ENCODE measurements at regions not wholly inside any gene's neighbourhood (a gene's known extent, or its start where the extent isn't known, plus 50 kb on each side); places are given as distances from the start of the nearest gene placed in this dataset.

DNA sequence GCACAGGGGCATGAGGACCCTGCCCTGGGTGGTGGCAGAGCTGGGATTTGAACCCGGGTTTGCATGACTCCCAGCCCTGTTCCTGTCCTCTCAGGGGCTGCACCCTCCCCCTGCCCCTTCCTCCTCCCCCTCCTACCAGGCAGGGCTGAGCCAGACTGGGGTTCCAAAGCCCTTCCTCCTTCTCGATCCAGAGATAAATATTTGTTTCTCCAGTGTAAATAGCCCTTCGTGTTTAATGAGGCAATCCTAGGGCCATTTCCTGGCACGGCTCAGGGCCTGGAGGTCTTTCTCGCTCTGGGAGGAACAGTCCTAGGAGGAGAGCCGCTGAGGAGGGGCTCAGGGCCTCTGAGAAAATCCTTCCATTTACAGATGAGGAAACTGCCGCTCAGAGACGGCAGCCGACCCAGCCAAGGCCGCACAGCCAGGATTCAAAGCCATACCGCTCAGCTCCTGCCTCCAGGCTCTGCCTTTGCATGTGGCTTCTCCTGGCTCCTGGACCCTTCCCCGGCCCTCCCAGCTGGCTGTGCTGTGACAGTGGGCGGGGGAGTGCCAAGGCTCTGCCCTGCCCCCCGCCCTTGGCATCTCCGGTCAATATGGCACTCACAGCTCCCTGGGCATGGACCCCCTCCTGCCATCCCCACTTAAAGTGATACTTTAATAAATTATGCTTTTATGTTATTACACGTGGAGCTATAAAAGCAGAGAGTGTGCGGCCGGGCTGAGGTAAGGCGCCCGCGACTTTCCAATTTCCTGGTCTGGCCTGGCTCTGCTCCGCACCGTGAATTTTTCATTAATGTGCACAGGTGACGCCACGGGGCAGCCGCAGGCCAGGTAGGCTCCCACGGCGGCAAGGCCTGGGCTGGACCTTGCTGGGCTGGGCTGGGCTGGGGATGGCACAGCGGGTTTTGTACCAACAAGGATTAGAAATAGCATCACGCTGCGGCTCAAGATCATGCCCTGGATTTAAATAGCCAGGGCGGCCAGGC, 114.7 kb upstream of the WNT4 start:
- no peak for DNase-seq (ENCODE audit: extremely low spot score)
- Histone ChIP-seq H3K27ac (ENCODE audit: low read depth) (peak overlapping the region; percentile 40), H3K4me3 (ENCODE audit: low read depth, low read length) (no peak overlapping the region), H3K4me1 (ENCODE audit: insufficient read depth) (no peaks in the 10 kb centered on the region), H3K36me3 (ENCODE audit: insufficient read depth) (no peaks in the 10 kb centered on the region)
- WGBS = 72% methylated on average over 32 of the region's 32 CpGs

DNA sequence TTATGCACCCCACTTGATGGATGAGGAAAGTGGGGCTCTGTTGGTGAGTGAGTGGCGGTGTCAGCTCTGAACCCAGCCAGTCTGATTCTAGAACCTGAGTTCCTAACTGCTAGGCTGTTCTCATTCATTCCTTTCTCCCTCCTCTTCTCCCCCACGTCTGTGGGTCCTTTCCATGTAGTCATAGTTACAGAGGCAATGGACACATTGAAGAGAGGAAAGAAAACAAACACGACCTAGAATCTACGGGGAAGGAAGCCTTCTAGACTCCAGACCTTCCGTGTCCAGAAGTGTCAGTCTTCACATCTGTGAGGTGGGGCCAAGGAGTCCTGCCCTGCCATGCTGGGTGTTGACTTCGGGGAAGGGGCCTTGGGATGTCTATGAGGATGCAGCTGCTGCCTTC, 115.8 kb upstream of the WNT4 start:
- no peaks in the 10 kb centered on the region for H3K4me1 ChIP-seq (ENCODE audit: insufficient read depth)
- H3K4me3 ChIP-seq (ENCODE audit: low read depth, low read length) = no peak overlapping the region
- no peaks in the 10 kb centered on the region for H3K36me3 ChIP-seq (ENCODE audit: insufficient read depth)
- DNase-seq (ENCODE audit: extremely low spot score) = no peak
- WGBS = 63% methylated on average over 6 of the region's 6 CpGs
- H3K27ac ChIP-seq (ENCODE audit: low read depth) = peak overlapping the region; percentile 61

DNA sequence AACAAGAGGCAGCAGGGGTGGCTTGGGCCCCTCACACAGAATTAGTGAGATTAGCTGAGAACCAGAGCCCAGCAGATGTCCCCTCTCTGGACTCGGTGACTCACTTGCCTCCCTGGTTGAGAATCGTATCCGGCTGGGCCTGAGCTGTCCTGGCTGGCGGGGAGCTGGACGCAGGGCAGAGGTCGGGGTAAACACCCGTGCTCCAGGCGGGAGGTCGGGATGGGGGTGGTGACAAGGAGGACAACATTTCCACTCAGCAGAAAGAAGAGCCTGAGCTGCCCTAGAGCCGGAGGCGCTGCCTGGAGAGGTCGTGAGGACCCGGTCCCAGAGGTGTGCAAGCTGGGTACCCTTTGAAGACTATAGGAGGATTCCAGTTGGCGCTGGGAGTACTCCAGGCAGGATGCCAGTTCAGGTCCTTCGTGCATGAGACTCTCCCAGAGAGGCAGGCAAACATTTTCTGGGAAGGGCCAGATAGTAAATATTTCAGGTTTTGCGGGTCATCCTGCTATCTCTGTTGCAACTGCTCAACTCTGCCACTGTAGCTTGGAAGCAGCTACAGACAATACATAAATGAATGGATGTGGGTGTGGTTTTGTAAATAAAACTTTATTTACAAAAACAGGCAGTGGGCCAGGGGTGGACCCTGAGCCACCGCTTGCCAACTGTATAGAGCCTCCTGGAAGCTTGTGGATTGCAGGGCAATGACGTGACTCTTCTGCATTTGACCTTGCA, 116.8 kb upstream of the WNT4 start:
- no peaks in the 10 kb centered on the region for H3K36me3 ChIP-seq (ENCODE audit: insufficient read depth)
- no peak overlapping the region for H3K4me3 ChIP-seq (ENCODE audit: low read depth, low read length)
- 45% methylated on average over 18 of the region's 18 CpGs for WGBS
- peak overlapping the region; percentile 61 for H3K27ac ChIP-seq (ENCODE audit: low read depth)
- no peak for DNase-seq (ENCODE audit: extremely low spot score)
- no peaks in the 10 kb centered on the region for H3K4me1 ChIP-seq (ENCODE audit: insufficient read depth)

GRCh38 chr1:22260860-22261432, 118.0 kb upstream of the WNT4 start:
- WGBS = 92% methylated on average over 21 of the region's 21 CpGs
- DNase-seq (ENCODE audit: extremely low spot score) = no peak
- H3K4me3 ChIP-seq (ENCODE audit: low read depth, low read length) = no peak overlapping the region
- no peak overlapping the region for H3K27ac ChIP-seq (ENCODE audit: low read depth)
- H3K36me3 ChIP-seq (ENCODE audit: insufficient read depth) = no peaks in the 10 kb centered on the region
- no peaks in the 10 kb centered on the region for H3K4me1 ChIP-seq (ENCODE audit: insufficient read depth)

DNA sequence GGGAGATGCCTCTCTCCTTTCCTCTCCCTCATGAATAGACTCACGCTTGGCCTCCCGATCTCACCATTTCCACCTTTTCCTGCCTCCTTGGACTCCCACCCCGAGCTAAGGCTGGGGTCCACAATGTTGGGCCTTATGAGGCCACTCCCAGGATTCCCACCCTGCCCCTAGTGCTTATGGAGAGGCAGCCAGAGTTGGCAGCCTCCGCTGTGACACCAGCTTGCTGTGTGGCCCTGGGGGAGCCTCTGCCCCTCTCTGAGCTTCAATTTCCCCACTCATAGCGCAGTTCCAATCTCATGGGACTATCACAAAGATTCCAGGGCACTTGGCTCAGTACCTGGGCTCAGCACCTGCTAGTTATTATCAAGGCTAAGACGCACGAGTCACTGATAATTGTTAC, 118.7 kb upstream of the WNT4 start:
- no peaks in the 10 kb centered on the region for H3K4me1 ChIP-seq (ENCODE audit: insufficient read depth)
- no peaks in the 10 kb centered on the region for H3K36me3 ChIP-seq (ENCODE audit: insufficient read depth)
- H3K4me3 ChIP-seq (ENCODE audit: low read depth, low read length) = no peak overlapping the region
- H3K27ac ChIP-seq (ENCODE audit: low read depth) = no peak overlapping the region
- 80% methylated on average over 7 of the region's 7 CpGs for WGBS
- DNase-seq (ENCODE audit: extremely low spot score) = no peak

DNA sequence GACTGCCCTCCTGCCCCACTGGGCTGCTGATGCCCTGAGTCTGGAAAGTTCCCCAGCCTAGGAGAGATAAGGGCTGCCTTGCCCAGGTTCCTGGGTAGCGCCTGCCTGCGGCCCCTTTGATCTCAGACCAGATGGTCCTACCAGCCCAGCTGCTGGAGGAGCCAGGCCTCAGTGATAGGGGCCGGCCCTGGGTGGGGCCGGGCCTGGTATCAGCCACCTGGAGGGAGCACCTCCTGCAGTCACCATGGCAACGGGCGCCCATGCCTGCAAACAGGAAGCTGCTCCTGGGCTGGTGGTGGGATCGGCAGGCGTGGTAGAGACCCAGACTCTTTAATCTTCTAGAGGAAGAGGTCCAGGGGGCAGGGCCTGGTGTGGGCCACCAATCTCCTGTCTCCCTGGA, 119.7 kb upstream of the WNT4 start:
- Histone ChIP-seq H3K36me3 (ENCODE audit: insufficient read depth) (no peaks in the 10 kb centered on the region), H3K4me1 (ENCODE audit: insufficient read depth) (no peaks in the 10 kb centered on the region), H3K27ac (ENCODE audit: low read depth) (no peak overlapping the region), H3K4me3 (ENCODE audit: low read depth, low read length) (no peak overlapping the region)
- no peak for DNase-seq (ENCODE audit: extremely low spot score)
- WGBS = 63% methylated on average over 8 of the region's 8 CpGs

- no peak overlapping the region for H3K4me3 ChIP-seq (ENCODE audit: low read depth, low read length)
- 77% methylated on average over 10 of the region's 10 CpGs for WGBS
- no peak overlapping the region for H3K27ac ChIP-seq (ENCODE audit: low read depth)
- H3K4me1 ChIP-seq (ENCODE audit: insufficient read depth) = no peaks in the 10 kb centered on the region
- H3K36me3 ChIP-seq (ENCODE audit: insufficient read depth) = no peaks in the 10 kb centered on the region
- no peak for DNase-seq (ENCODE audit: extremely low spot score)
Measured at GRCh38 chr1:22263359-22263758, 120.5 kb upstream of the WNT4 start.

- WGBS = 83% methylated on average over 15 of the region's 15 CpGs
- Histone ChIP-seq H3K4me1 (ENCODE audit: insufficient read depth) (no peaks in the 10 kb centered on the region), H3K27ac (ENCODE audit: low read depth) (no peak overlapping the region), H3K36me3 (ENCODE audit: insufficient read depth) (no peaks in the 10 kb centered on the region), H3K4me3 (ENCODE audit: low read depth, low read length) (no peak overlapping the region)
- DNase-seq (ENCODE audit: extremely low spot score) = no peak
Measured at GRCh38 chr1:22264464-22265341, 121.8 kb upstream of the WNT4 start.

DNA sequence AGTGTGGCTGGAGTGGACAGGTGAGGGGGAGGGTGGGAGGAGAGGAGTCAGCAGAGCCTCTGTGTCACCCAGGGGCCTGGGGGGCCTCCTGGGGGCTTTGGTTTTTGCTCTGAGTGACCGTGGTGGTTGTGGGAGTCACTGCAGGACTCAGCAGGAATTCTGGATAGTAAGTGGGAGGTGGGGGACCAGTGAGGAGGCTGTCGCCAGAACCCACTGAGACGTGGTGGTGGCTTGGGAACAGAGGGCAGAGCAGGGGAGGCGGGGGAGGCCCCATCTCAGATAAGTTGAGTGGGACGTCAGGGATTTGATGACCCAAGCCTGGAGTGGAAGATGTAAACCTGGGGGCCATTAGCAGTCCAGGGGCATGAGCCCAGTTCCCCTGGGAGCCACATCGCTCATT, 123.2 kb upstream of the WNT4 start:
- no peaks in the 10 kb centered on the region for H3K4me1 ChIP-seq (ENCODE audit: insufficient read depth)
- 73% methylated on average over 6 of the region's 6 CpGs for WGBS

DNA sequence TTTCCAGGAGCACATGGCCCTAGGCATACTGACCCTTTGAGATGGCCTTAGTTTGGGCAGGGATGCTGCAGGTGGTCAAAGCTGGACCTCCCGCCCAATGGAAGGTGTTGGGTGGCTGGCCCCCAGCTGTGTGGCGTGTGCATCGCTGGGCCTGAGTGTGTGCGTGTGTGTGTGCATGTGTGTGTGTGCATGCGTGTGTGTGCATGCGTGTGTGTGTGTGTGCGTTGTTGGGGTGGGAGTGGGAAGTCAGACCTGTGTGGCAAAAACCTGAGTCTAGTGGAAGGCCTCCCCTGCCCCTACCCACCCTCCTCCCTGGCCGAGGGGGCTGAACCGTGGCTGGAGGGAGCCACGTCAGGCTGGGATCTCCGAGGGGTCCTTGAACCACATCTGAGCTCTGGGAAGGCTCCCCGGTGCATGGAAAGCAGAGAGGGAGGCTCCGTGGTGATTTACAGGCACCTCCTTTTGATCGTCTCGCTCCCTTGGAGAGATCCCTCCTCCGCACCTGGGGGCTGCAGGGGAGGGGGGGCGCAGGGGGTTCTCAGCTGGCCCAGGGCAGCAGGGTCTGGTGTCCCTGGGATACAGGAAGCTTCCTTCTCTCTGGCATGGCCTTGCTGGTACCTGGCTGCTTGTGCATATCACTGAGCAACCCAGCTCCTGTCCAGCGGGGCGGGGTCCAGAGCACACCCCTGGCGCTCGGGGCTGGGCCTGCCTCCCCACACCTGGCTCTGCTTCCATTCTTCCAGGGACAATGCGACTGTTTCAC, 124.7 kb upstream of the WNT4 start:
- Histone ChIP-seq H3K4me3 (ENCODE audit: low read depth, low read length) (no peak overlapping the region), H3K36me3 (ENCODE audit: insufficient read depth) (no peaks in the 10 kb centered on the region), H3K27ac (ENCODE audit: low read depth) (no peak overlapping the region), H3K4me1 (ENCODE audit: insufficient read depth) (no peaks in the 10 kb centered on the region)
- DNase-seq (ENCODE audit: extremely low spot score) = no peak
- WGBS = 72% methylated on average over 22 of the region's 22 CpGs

More for the DNA sequence above, 123.2 kb upstream of the WNT4 start:
- DNase-seq (ENCODE audit: extremely low spot score) = no peak
- H3K27ac ChIP-seq (ENCODE audit: low read depth) = no peak overlapping the region
- H3K4me3 ChIP-seq (ENCODE audit: low read depth, low read length) = no peak overlapping the region
- H3K36me3 ChIP-seq (ENCODE audit: insufficient read depth) = no peaks in the 10 kb centered on the region

DNA sequence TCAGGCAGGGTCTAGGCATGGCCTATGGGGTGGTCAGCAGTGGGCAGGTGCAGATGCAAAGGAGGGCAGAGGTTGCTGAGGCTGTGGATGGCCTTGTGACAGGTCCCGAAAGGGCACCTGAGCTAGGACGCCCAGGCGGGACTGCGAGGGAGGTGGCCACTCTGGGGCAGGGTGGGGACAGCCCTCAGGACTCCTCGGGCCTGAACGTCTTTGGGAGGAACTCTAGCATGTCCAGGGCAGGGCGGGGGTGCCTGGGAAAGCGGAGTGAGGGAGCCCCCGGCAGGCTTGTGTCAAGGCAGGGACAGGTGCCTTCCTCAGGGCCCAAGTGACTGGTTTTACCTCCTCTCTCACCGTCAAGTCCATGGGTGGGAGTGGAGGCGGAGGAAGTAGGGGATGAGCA, 125.4 kb upstream of the WNT4 start:
- no peaks in the 10 kb centered on the region for H3K4me1 ChIP-seq (ENCODE audit: insufficient read depth)
- no peak overlapping the region for H3K27ac ChIP-seq (ENCODE audit: low read depth)
- H3K36me3 ChIP-seq (ENCODE audit: insufficient read depth) = no peaks in the 10 kb centered on the region
- WGBS = 84% methylated on average over 11 of the region's 11 CpGs
- H3K4me3 ChIP-seq (ENCODE audit: low read depth, low read length) = no peak overlapping the region
- DNase-seq (ENCODE audit: extremely low spot score) = no peak

DNA sequence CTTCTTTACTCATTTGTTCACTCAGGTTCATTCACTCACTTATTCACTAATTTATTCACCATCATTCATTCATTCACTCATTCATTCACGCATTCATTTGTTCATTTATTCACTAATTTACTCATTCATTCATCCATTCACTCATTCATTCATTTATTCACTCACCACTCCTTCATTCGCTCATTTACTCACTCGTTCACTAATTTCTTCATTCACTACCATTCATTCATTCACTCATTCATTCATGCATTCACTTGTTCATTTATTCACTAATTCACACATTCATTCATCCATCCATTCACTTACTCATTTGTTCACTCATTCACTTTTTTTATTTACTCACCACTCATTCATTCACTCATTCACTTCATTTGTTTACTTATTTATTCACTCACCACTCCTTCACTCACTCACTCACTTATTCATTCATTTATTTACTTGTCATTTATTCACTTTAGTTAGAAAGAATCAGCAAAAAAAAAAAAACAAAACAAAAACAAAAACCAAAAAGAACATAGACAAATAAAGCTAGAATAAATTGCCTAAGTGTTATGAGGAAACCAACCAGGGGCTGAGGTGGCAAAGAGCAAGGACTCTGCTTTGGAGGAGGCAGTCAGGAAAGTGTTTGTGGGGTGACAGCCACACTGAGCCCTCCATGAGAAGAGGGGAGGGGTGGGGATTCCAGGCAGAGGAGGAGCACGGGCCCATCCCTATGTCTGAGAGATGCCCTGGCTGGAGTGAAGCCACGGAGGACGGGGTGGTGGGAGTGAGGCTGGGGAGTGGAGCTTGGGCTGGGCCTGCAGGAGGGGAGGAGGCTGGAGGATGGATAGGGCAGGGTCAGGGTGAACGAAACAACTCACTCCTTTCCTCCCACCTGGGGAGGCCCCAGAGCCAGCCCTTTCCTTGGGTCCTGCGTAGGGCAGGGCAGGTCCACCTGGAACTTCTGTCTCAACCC, 129.2 kb upstream of the WNT4 start:
- H3K4me1 ChIP-seq (ENCODE audit: insufficient read depth) = no peaks in the 10 kb centered on the region

More for the DNA sequence above, 129.2 kb upstream of the WNT4 start:
- no peak for DNase-seq (ENCODE audit: extremely low spot score)
- Histone ChIP-seq H3K4me3 (ENCODE audit: low read depth, low read length) (no peak overlapping the region), H3K36me3 (ENCODE audit: insufficient read depth) (no peaks in the 10 kb centered on the region), H3K27ac (ENCODE audit: low read depth) (no peak overlapping the region)
- 75% methylated on average over 8 of the region's 8 CpGs for WGBS
